HG02623 (cell line): ENCODE measurements at regions not wholly inside any gene's neighbourhood (a gene's known extent, or its start where the extent isn't known, plus 50 kb on each side); places are given as distances from the start of the nearest gene placed in this dataset.
"Not testable (repeated sequence)": the region's sequence is repeated elsewhere in the genome, so short reads cannot be mapped to it uniquely, and the experiment has no call there.

Experiments used
- ATAC-seq: cut with Tn5 transposase; IDR thresholded peaks from one replicate; pipeline ENCODE4 v1.9.1; 2021; ENCODE audit warnings: moderate library complexity; ENCODE audit not compliant: unreplicated experiment

DNA sequence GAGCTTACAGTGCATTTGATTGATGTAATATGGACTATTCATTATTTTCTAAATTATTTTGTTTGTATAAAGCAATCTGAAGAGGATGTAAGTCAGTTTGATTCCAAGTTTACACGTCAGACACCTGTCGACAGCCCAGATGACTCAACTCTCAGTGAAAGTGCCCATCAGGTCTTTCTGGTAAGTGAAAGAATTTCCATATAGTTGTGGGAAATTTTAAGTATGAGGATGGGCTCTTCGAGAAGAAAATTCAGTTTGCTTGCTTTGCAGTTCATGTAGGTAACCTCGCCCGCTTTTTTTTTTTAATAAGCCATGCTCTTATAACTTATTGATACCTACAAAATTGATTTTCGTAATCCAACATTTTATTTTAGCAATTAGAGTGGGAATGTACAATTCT, 151.6 kb downstream of the CDRT15L2 start:
- not testable (repeated sequence) for ATAC-seq

DNA sequence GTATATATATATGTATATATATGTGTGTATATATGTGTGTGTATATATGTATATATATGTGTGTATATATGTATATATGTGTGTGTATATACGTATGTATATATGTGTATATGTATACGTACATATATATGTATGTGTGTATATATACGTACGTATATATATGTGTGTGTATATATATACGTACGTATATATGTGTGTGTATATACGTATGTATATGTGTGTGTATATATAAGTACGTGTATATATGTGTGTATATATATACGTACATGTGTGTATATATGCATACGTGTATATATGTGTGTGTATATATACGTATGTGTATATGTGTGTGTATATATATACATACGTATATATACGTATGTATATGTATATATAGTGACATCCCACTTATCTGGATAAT, 154.4 kb downstream of the CDRT15L2 start:
- ATAC-seq, result no peak

DNA sequence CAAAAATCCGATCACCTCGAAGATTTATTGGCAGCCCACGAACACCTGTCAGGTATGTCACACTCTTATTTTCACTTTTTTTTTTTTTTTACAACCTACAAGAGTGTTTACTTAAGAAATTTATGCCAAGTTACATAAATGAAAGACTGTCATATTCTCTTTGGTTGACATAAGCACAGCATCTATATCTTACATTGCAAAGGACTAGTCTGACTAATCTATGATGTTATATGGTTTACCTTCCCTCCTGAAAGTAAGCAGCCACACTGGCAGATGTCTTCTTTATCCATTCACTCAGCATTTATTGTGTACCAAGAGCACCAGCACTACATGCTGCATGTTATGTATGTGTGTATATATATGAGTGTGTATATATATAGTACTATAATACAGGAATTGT, 156.3 kb downstream of the CDRT15L2 start:
- ATAC-seq, result no peak

DNA sequence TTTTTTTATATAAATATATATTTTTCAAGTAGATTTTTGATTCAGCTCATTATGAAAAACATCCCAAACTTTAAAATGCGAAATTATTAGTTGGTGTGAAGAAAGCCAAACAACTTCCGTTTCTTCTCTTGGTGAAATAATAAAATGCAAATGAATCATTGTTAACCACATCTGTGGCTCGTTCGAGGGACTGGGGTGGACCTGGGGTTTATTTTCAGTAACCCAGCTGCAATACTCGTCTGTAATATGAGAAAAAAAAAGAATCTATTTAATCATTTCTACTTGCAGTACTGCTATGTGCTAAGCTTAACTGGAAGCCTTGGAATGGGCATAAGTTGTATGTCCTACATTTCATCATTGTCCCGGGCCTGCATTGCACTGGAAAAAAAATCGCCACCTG, 158.1 kb downstream of the CDRT15L2 start:
- ATAC-seq, result not testable (repeated sequence)

DNA sequence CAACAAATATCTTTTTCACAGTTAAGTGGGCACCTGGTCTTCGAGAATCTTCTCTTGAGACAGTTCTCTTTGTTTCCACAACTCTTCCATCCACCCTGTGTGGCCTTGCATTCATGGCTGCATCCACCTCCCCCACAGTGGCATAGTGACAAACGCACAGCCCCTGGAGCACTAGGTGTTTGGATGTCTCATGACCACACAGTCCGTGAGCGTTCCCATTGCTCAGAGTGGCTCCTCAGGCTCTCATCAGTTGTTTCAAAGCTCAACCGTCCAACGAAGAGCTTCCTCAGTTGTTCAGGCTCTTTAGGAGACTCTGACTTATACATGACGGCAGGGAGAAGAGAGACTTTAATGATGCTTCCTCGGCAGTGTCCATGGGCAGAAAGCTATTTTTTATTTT, 191.6 kb downstream of the CDRT15L2 start:
- no peak for ATAC-seq

DNA sequence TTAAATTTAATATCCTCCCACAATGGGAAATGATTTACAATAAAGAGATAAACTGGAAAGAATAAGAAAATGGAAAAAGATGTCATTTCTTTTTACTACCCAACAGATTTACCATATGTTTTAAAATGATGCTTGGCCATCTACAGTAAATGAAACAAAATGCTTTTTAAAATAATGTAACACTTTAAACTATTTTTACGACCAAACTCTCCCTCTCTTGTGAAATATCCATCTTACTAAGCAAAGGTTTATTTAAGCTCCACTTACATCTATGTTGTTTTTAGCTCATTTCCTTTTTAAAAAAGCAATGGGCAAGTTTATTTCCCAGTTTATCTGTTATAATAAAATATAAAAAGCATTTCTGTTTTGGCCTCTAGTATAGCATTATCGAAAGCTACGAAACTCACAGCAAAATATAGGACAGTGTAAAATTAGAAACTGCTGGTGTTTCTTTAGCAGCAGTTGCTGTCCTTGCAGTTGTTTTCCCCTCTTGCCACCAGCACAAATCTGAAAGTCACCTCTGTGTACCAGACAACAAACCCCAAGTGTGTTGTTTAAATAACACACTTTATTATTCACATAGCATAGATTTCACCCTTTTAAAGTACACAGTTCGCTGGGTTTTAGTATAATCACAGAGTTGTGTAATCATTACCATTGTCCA, 195.1 kb downstream of the CDRT15L2 start:
- no peak for ATAC-seq

DNA sequence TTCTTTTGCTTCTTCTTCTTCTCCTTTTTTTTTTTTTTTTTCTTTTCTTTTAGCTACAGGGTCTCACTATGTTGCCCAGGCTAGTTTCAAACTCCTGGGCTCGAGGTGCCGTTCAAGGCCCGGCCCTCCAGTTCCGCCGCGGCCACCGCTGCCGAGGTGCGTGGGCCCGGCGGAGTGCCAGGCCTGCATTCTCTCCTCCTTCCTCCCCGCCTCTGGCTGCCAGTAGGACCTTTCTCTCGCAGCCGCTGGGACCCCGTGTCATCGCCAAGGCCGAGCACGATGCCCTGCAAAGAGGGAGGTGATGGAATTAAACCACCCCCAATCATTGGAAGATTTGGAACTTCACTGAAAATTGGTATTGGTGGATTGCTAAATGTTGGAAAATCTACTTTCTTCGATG, 195.8 kb downstream of the CDRT15L2 start:
- ATAC-seq, result no peak

DNA sequence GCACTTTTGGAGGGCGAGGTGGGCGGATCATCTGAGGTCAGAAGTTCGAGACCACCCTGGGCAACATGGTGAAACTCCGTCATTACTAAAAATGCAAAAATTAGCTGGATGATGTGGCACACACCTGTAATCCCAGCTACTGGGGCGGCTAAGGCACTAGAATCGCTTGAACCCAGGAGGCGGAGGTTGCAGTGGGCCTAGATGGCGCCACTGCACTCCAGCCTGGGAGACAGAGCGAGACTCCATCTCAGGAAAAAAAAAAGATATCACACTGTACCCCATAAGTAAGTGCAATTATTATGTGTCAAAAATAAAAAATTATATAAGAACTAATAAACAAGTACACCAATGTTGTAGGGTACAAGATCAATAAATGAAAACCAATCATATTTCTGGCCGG, 200.0 kb downstream of the CDRT15L2 start:
- no peak for ATAC-seq

DNA sequence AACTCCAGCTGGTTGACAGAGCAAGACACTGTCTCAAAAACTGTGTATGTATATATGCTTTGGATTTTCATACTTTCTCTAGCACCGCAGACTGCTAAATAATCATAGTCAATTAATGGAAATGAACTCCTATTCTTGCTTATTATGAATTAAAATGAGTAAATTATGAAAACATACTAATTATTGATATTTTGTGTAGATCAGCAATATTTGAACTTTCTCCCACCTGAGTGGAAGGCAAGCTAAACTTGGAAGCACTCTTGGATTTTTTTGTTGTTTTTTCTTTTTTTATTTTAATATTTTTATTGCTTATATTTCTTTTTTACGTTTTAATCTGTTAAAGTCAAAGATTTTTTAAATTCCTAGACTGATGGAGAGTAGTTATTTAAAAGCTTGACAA, 201.7 kb downstream of the CDRT15L2 start:
- ATAC-seq, result no peak

DNA sequence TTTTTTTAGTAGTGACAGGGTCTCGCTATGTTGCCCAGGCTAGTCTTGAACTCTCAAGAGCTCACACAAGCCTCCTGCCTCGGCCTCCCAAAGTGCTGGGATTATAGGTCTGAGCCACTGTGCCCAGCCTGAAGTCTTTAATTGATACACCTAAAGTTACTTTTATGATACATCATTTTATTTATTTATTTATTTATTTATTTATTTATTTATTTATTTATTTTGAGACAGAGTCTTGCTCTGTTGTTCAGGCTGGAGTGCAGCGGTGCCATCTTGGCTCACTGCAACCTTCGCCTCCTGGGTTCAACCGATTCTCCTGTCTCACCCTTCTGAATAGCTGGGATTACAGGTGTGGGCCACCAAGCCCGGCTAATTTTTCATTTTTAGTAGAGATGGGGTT, 202.3 kb downstream of the CDRT15L2 start:
- not testable (repeated sequence) for ATAC-seq

DNA sequence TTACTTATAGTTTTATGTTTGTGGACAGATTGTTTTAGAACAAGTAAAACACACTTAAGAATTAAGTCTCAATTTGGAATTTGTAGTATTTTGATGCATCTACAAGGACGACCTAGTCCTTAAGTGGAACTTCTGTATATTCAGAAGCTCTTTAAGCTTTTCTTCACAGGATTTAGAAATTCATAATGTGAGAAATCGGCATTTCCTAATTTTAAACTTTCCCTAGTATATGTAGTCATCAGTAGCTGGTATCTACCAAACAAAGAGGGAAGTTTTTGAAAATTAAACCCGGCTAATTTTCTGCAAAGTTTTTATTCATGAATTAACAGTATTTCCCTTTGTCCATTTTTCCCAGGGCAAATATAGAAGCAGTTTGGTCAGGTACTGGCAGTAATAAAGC, 203.6 kb downstream of the CDRT15L2 start:
- ATAC-seq, result no peak

DNA sequence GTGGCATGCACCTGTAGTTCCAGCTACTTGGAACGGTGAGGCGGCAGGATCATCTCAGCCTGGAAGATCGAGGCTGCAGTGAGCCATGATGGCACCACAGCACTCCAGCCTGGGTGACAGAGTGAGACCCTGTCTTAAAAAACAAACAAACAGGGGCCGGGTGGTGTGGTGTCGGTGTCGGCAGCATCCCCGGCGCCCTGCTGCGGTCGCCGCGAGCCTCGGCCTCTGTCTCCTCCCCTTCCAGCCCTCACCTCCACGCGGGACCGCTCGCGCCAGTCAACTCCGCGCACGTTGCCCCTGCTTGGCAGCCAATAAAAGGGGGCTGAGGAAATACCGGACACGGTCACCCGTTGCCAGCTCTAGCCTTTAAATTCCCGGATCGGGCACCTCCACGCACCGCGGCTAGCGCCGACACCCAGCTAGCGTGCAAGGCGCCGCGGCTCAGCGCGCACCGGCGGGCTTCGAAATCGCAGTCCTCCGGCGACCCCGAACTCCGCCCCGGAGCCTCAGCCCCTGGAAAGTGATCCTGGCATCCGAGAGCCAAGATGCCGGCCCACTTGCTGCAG, 204.7 kb downstream of the CDRT15L2 start:
- ATAC-seq, result no peak

DNA sequence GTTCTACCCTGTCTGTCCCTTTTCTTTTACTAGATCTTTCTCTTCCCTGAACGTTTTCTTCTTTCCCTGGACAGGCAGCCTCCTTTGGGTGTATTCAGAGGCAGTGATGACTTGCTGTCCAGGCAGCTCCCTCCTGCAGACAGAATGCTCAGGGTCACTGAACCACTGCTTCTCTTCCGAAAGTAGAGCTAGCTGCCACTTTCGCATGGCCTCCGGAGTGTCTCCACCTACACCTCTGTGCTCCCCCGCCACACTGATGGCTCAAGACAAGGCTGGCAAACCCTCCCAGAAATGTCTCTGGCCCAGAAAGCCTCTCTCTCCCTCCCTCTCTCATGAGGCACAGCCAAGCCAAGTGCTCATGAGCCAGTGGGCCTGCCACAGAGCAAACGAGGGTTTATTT, 207.8 kb downstream of the CDRT15L2 start:
- ATAC-seq, result no peak

DNA sequence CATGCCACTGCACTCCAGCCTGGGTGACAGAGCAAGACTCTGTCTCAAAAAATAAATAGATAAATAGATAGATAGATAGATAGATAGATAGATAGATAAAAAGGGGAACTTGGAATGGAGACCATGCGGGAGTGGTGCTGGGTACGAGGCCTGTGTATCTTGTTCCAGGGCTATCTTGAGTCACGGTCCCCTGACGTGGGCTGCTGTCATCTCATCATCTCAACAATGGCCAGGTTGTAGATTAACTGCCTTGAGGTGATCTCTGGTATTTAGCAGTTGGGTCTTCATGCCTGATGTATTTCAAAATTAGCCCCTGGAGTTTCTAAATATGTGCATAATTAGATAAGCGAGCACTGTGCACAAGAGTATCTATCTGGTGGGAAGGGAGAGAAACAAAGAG, 212.1 kb downstream of the CDRT15L2 start:
- no peak for ATAC-seq

DNA sequence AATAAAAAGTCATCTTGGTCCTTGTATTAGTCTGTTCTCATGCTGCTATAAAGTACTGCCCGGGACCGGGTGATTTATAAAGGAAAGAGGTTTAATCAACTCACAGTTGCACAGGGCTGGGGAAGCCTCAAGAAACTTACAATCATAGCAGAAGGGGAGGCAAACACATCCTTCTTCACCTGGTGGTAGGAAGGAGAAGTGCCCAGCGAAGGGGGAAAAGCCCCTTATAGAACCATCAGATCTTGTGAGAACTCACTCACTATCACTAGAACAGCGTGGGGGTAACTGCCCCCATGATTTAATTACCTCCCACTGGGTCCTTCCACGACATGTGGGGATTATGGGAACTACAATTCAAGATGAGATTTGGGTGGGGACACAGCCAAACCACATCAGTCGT, 215.0 kb downstream of the CDRT15L2 start:
- not testable (repeated sequence) for ATAC-seq

DNA sequence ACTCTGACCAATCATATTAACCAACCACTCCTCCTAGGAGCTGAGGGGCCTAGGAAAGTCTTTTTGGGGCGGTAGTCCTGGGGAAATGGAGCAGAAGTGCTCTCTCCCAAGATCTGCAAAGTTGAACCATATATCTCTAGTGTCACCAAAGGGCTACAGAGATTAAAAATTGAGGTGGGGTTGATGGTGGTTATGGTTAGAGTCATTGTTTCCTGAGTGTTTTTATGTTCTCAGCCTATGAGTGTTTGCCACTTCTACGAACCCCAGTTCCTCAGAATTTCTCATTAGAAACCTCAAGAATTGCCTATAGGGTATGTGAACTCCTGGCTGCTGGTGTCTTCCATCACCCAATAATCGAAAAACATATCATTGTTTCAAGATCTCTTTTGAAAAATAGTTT, 217.8 kb downstream of the CDRT15L2 start:
- ATAC-seq, result no peak

DNA sequence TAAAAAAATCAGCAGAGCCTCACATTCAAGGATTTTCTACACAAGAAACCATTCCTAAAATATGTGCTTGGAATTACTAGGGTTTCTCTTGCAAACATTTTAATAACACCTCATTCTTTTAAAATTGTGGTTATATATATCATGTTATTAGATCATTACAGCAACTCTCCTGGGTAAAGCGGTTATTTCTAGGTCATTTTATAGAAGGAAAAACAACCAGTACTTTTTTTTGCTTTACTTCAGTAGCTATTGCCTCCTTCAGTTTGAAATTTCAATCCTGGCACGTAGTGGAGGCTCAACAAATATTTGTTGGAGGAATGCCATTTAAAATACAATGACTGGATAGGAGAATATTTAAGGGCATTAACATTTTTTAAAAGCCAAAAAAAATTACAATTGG, 220.6 kb downstream of the CDRT15L2 start:
- no peak for ATAC-seq

DNA sequence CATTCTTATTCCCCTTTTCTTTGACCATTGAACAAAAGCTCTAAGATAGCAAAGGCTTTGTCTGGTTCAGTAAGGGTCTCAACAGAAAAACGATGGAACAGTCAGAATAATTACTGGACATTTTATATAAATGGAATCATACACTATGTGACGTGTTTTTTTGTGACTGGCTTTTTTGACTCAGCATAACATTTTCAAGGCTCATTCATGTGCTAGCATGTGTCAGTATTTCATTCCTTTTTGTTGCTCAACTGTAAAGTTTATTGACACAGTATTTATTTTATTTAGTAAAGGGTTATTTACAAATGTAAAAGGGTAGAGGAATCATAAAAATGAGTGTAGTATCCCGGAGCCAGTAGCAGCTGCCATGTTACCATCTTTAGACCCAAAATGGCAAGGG, 226.2 kb downstream of the CDRT15L2 start:
- no peak for ATAC-seq

DNA sequence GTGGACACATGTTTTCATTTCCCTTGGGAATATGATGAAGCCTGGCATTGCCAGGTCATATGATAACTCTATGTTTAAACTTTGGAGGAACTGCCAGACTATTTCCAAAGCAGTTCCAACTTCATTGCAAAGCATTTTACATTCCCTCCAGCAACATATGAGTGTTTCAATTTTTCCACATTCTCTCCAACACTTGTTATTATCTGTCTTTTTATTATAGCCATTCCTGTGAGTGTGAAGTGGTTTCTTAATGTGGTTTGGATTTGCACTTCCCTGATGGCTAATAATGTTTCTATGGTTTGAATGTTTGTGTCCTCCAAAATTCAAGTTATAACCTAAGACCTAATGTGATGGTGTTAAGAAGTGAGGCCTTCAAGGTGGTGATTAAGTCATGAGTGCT, 228.0 kb downstream of the CDRT15L2 start:
- ATAC-seq, result not testable (repeated sequence)

DNA sequence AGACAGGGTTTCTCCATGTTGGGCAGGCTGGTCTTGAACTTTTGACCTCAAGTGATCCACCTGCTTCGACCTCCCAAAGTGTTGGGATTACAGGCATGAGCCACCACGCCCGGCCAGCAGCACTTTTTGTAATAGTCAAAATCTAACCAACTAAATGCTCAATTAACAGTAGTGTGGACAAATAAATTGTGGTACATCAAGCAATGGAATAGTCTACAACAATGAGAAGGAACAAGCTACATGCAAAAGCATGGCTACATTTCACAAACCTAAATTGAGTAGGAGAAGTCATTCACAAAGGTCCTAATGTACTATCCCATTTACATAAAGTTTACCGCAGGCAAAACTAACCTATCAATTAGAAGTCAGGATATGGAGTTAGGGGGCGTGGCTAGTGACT, 227.4 kb downstream of the USP22 start:
- not testable (repeated sequence) for ATAC-seq

DNA sequence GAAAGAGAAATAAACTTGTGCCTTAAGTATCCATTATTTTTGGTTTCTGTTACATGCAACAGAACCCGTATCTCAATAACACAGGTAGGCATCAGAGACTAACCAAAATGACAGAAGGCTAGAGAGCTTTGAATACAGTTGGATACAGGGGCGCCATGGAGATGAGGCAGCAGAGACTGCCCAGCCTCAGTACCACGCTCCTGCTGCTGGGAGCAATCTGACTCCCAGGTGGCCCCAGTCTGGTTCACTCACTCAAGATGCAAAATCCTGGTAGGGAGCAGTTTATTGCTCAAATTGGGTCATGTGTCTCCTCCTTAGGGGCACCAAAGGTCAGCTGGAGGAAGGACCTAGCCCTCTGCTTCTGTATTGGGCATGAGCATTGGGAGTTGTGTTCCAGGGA, 218.9 kb downstream of the USP22 start:
- no peak for ATAC-seq

DNA sequence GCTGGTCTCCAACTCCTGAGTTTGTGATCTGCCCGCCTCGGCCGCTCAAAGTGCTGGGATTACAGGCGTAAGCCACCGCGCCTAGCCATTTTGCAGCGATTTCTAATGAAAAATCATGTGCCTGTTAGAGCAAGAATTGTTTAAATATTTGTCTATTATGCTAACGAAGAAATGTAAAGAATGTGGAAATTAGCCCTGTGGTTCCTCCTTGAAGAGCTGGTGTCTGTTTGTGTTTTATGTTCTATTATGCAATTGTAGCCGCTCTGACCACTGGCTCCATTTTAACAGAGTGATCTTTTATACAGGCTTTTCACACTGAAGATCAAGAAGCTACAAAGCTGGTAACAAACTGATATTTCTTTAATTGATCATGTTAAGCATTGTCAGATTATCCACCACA, 217.3 kb downstream of the USP22 start:
- no peak for ATAC-seq

DNA sequence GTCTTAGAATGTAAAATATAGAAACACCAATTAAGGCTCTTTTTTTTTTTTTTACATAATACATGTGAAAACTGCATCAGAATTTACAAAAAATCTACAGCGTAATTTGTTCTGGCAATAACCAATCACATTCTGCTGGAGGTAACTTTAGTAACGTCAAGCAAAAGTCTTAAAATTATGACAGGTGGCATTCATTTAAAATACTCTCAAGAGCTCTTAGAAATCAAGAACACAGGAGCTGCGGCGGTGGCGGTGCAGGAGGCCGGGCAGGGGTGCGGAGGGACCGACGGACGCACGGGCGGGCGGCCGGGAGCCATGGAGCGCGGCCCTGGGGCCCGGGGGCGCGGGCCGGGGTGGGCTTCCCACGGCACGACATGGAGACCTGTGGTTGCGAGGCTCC, 202.4 kb downstream of the USP22 start:
- ATAC-seq, result not testable (repeated sequence)
